ENCODE measurements at regions not wholly inside any gene's neighbourhood (a gene's known extent, or its start where the extent isn't known, plus 50 kb on each side); places are given as distances from the start of the nearest gene placed in this dataset.
"Not testable (repeated sequence)": the region's sequence is repeated elsewhere in the genome, so short reads cannot be mapped to it uniquely, and the experiment has no call there.

DNA sequence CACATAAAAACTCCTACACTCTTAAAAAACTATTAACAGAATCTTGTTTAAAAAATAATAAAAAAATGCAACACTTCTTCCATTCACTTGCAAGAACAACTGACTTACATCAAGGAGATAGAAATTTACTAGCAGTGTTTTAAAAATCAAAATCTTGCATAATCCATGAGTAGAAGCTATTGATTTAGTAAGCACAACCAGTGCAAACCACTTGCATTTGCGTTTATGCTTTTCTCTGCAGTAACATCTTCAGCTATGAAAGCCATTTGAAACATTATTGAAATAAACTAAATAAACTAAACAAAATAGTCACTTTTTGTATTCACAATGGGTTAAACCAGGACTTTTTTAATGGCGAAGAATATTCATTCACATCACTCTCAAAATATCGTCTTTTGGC lies 389.2 kb upstream of the EMCN start:
- no peak for DNase-seq (ENCODE audit: low spot score)

DNA sequence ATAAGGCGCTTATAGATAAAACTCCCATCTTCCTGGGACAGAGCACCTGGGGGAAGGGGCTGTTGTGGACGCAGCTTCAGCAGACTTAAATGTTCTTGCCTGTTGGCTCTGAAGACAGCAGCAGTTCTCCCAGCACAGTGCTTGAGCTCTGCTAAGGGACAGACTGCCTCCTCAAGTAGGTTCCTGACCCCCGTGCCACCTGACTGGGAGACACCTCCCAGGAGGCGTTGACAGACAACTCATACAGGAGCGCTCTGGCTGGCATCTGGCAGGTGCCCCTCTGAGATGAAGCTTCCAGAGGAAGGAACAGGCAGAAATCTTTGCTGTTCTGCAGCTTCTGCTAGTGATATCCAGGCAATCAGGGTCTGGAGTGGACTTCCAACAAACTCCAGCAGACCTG lies 383.1 kb upstream of the EMCN start:
- not testable (repeated sequence) for DNase-seq (ENCODE audit: low spot score)

DNA sequence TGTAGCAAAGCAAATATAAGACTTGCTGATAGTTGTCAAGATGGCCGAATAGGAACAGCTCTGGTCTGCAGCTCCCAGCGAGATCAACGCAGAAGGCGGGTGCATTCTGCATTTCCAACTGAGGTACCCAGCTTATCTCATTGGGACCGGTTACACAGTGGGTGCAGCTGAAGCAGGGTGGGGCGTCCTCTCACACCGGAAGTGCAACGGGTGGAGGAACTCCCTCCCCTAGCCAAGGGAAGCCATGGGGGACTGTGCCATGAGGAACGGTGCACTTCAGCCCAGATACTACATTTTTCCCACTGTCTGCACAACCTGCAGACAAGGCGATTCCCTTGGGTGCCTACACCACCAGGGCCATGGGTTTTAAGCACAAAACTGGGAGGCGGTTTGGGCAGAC lies 382.3 kb upstream of the EMCN start:
- DNase-seq (ENCODE audit: low spot score): no peak

DNA sequence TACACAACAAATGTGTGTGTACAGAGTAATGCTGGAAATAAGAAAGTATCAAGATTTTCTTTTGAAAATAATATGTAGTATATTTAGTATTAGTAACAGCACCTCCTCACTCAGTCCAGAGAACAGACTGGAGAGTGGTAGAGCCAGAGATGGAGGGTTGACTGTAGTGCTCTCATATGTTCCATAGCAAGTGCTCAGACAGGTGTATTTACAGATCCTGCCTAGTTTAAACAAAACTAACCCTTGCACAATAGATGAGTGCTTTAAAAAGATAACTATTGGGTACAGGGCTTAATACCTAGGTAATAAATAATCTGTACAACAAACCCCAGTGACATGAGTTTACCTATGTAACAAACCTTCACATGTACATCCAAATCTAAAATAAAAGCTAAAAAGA lies 381.0 kb upstream of the EMCN start:
- no peak for DNase-seq (ENCODE audit: low spot score)

DNA sequence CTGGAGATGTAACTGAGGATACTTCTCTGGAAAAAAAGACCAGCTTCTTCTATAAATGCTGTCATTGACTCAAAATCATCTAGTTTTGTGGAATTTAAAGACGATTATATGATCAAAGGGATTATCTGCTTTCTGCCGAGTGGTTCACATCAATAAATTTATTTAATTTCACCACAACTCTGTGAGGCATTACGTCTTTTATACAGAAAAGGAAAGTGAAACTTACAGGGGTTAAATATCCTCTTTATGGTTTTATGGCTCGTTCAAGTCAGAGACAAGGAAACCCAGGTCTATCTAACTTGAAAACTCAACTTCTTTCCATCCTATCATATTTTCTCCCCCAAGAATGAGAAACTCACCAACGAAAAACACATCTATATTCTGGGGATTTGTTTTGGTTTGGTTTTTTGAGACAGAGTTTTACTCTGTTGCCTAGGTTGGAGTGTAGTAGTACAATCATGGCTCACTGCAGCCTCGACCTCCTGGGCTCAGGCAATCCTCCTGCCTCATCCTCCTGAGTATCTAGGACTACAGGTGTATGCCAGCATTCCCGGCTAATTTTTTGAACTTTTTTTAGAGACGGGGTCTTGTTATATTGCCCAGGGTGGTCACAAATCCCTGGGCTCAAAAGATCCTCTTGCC lies 377.9 kb upstream of the EMCN start:
- peak; percentile 38 for DNase-seq (ENCODE audit: low spot score)

DNA sequence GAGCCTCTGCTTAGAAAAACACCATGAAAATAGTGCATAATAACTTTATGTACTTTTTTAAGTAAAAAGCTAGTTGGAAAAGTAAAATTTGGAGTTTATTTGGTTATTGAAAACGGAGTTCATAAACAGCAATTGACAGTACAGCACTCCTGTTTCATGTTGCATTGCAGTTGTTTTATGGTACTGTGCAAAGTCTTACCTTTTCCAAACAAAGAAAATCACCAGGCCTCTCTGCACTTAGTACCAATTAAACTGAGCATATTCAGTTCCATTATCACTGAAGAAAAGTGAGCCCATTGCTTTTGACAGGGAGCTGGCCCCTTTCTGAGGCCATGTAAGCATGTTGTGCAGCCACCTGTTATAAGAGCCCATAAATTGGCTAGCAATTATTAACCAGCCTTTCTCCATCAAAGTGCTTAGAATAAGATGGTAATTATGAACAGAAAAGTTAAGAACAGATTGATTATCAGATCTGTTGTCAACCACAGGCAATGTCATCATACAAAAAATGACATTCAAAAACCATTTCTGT lies 376.6 kb upstream of the EMCN start:
- DNase-seq (ENCODE audit: low spot score): no peak

DNA sequence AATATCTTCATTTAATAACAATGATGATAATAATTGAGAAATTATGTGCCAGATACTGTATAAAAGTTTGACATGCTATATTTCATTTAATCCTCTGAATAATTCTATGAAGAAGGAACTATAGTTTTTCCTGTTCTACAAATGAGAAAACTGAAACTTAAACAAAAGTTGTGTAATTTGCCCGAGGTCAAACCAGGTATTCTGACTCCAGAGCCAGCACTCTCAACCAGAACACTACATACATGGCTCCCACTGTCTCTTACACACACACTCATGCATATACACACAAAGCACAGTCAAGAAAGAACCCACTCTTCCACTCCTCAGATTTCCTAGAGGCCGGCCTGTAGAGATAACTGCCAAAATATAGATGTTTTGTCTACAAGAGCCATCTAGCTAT lies 374.0 kb upstream of the EMCN start:
- no peak for DNase-seq (ENCODE audit: low spot score)

DNA sequence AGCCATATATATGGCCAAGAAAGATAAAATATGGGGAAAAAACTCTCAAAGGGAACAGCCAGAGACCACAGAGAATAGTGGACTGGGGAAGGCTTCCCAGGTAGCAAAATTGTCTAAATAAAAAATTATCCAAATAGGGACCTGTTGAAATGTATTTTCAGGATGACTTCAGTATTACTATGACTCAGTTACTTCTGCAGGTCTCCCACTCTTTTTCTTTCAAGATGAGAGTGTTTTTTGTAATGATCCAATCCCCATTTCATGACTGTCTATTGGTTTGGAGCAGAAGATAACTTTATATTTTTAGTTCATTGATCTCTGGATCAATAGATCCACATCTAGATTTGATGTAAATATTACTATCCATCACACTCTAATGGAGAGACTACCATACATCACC lies 372.1 kb upstream of the EMCN start:
- DNase-seq (ENCODE audit: low spot score): no peak

DNA sequence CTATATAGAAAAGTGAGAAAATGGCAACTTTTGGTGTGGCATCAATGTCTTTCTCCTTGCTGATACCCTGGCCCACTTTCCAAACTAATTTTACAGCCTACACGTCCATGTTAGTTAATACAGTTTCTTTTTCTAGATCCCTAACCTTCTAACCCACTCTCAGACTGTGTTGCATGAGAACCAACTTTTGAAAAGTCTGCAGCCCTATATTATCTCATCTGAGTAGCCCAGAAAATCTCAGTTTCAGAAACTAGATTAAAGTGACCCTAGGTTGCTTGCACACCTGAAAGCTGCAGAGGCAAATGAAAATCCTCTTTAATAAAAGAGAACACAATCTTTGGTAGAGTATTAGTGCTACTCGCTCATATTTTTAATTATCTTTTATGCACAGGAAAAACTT lies 371.6 kb upstream of the EMCN start:
- no peak for DNase-seq (ENCODE audit: low spot score)

DNA sequence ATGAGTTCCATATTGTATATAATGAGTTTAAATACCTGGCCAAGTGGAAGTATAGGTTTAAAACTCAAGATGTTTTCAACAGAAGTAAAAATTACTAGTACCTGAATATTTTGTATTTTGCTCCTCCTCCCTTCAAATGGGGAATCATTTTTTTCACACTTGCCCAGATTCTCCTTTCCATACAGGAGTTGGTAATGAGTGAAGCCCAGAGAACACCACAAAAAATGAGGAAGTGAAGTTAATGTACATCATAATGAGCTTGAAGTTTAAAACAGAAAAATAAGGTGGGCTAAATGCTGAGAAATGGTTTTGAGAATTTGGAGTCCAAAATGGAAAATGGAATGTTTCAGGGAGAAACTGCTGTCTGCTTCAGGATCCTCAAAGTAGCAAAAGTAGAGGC lies 364.8 kb upstream of the EMCN start:
- no peak for DNase-seq (ENCODE audit: low spot score)

DNA sequence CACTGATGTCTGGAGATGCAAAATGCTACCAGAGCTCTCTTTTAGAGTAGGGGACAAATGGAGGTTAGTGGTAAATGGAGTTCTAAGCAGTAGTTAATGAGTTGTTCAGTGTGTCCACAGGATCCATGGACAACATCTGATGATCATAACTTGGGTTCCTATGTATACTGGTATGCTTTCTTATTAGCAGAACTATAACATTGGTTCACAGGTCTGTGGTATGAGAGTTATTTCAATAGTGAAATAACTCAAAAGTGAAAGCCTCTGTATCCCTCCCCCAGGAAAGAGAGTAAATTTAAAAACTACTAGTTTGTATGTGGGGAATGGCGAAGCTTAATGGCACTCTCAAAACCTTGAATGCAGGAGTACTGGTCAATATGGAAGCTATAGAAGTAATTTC lies 363.5 kb upstream of the EMCN start:
- no peak for DNase-seq (ENCODE audit: low spot score)

DNA sequence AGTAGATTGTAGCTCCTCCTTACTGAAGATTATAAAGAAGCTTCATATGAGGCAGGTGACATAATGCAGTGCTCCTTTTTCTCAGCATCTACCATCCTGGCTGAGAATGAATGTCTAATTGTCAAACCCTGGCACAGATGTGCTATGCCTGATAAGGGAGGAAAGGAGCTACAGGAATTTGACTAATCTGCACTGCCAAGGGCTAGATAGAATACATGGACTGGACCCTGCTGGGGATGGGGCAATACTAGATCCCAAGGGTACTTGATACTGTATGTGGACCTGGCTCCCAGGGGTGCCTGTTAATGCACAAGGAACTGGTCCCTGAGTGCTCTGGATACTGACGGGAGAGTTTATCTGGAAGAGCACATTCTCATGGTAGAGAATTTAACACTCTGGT lies 362.2 kb upstream of the EMCN start:
- no peak for DNase-seq (ENCODE audit: low spot score)

DNA sequence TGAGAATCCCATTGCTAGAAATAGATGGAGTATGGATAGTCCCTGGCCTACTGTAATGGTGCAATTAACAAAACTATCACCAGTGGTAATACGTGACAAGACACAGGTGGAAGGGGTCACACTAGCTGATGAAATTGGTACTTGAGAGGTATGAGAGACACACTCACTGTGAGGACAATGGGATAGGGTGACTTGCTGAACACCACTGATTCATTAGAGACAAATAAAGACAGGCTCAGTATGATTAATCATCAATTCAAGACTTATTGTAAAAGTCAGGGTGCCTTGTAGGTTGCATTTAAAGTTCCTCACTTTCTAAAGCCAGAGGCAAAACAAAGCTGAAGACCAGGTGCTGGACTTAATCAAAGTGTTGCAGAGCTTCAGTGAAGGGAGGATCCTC lies 361.6 kb upstream of the EMCN start:
- no peak for DNase-seq (ENCODE audit: low spot score)

DNA sequence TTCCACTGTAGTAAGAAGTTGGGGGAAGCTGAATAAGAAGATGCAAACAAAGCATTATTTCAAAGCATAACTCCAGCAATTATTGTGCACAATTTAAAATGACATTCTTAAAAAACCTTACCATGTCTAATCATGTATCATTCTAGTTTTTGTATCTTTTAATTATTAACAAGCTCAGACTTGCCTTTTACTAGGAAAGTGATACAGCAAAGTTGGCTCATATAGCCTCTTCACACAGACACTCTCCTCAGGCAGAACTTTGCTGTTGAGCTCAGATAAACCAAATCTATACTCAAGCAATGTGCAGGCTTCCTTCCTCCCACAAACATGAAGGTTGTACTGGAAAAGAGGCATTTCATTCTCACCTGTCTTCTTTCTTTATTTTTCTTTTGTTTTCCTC lies 358.7 kb upstream of the EMCN start:
- DNase-seq (ENCODE audit: low spot score): no peak

DNA sequence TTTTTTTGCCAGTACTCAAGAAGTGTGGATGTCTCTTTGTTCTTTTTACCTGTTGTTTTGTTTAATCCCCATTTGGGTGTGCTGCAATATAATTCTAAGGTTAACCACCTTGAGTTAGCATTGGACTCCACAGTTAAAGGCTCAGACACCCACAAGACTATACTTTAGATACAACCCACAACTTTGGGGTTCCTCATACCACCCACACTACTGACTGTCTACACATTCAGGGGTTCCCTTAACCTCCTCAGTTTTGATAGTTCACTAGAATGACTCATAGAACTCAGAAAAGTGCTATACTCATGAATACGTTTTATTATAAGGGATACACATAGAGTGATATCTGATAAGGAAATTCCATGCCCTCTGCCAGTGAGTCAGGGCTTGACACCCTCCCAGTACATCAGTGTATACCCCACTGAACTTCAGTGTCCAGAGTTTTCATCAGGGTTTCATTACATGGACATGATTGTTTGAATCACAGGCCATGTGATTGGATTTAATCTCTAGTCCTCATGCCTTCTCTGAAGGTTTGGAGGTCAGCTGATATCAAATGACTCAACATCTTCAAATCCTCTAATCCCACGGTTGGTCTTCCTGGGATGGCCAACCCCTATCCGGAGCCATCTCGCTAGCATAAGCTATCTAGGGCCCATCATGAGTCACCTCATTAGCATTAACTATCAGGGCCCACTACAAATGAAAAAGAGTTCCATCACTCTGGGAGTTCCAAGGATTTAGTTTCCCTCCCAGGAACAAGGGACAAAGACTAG lies 357.7 kb upstream of the EMCN start:
- DNase-seq (ENCODE audit: low spot score): no peak

DNA sequence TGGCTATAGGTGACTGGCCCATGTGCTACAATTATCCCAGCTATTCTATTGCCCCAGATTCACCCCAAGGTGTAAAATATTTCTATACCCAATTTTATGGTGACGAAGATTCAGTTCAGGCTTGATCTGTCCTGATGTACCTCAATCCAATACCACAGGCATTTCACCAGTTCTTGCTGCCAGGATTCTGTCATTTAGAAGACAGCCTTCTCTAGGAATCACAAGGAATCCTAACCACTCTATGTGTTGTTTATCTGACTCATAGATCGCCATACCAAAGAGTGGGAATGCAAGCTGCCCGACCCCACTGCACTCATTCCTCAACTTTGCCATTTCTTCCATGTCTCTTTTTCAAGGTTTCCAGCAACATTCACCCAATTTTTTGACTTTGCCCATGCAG lies 355.0 kb upstream of the EMCN start:
- DNase-seq (ENCODE audit: low spot score): no peak

DNA sequence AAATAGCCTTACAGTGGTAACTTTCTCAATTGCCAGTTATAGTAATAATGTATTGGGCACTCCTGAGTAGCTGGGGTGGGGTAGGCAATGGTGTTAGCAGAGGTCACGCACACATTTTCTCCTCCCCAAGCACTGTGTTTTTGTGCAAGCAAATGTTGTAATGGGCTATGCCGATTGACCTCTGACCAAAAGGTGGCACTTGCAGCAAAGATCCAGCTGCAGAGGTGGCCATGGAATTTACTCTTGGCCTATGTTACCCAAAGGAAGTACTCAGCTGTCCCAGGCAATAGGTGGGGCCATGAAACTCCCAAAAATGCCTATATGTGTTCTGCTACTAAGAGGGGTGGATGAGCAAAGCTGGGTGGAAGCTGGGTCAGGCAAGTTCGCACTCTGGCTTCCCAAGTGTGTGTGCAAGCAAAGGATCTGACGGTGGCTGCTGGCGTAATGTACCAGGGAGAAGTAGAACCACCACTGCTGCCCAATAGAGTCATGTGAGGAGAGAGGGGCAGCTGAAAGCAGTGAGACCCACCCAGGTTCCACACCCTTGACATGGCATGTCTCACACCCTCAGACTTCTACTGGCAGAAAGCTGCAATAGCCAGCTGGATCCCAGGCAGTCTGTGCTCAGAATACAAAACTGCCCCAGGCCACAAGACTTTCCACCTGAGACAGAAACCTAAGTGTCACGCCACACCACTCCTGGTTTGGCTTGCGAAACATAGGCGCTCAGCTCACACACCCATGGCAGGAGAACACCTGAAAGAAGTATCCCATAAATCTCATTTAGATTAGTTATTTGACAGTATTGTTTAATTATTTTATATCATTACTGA lies 353.3 kb upstream of the EMCN start:
- DNase-seq (ENCODE audit: low spot score): no peak

DNA sequence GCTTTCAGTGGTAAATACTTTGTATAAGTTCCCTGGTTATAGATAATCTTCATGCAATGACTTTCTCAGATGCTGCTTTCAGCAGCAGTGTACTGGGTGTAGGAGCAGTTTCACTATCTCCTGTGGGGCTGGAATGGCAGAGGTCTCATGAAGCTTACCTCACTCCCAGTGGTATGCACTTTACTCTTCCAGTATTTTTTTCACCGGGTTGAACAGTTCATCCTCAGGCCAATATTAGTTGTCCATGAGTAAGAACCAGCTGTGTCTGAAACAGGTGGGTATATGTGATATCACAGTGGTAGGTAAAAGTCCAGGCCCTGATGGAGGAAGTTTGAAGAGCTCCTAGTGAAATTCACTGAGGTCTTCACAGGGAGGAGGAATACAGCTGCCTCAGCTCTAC lies 351.5 kb upstream of the EMCN start:
- no peak for DNase-seq (ENCODE audit: low spot score)

DNA sequence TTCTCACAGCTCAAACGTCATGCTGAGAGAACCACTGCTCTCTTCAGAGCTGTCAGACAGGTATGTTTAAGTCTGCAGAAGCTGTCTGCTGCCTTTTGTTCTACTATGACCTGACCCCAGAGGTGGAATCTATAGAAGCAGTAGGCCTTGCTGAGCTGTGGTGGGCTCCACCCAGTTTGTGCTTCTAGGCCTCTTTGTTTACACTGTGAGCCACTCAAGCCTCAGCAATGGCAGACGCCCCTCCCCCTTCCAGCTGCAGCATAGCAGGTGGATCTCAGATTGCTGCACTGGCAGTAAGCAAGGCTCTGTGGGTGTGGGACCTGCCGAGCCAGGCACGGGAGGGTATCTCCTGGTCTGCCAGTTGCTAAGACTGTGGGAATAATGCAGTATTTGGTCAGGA lies 350.5 kb upstream of the EMCN start:
- peak; percentile 13 for DNase-seq (ENCODE audit: low spot score)

DNA sequence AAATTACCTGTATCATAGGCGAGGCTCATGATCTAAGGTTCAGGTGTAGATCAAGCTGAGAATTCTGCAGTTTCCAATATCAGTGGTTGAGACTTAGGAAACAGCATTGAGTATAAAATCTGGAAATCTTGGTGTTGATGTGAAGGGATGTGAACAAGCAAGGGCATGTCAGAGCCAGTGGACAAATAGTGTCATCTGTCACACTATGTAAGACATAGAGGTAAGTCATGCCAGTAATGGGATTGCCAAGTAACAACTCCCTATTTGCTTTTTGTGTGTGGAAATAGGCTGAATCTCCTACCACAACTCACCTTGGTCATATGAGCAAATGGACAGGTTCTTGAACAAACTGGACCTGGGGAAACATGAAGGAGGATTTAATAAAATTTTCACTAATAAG lies 334.5 kb upstream of the EMCN start:
- DNase-seq (ENCODE audit: low spot score): no peak

DNA sequence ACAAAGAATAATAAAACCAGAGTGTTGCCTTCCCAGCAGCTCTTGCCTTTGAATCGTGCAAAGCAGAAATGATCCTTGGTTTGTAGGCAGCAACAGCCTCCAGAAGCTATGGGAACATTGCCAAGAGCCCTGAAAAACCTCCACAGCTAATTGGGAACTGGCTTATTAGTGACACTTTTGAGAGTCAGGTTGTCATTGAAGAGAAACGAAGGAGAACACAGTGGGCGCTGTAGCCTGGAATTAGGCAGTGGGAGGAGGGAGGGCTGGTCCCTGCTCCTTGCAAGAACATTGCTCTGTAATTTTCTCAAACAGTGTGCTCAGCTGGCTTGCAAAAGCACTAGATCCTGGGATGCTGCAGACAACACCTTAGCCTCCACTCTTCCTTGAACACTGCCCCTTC lies 331.5 kb upstream of the EMCN start:
- no peak for DNase-seq (ENCODE audit: low spot score)

DNA sequence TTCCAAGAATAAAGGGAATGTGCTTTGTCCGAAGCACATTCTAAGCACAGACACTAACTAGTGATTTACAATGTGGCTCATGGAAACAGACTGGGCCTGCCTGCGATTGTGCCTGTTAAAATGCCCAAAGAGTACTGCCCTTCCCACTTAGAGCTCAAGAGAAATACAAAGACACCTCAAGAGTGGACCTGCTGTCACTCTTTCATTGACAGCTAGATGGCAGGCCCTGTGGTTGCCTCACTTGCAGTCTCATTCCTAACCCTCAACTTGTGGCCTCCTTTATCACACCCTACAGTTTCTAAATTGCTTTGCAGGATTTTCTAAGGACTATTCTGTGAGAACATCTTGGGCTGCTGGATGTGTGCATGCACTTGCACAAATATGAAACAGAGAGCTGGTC lies 331.0 kb upstream of the EMCN start:
- peak; percentile 48 for DNase-seq (ENCODE audit: low spot score)

DNA sequence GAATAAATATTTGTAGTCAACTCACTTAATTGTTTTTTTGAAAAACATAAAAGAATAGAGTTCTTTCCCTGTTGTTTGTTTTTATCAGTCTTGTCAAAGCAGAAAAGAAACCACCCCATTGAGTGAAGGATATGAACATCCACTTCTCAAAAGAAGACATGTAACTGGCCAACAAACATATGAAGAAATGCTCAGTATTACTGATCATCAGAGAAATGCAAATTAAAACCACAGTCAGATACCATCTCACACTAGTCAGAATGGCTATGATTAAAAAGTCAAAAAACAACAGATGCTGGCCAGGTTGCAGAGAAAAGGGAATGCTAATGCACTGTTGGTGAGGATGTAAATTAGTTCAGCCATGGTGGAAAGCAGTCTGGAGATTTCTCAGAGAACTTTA lies 326.1 kb upstream of the EMCN start:
- DNase-seq (ENCODE audit: low spot score): no peak

Data from NAMALWA (cell line).